SU-DHL-6 (cell line): ENCODE measurements at regions not wholly inside any gene's neighbourhood (a gene's known extent, or its start where the extent isn't known, plus 50 kb on each side); places are given as distances from the start of the nearest gene placed in this dataset.

Source experiments
- H2AFZ ChIP-seq: fragments of 200-600 bp; sonication (generic); 2 replicates; pipeline ENCODE4 v1.6.1; 2014; ENCODE audit warnings: low read depth, mild to moderate bottlenecking, moderate library complexity, mixed read lengths, antibody characterized with exemption, low read length; ENCODE audit not compliant: severe bottlenecking
- H3F3A ChIP-seq: fragments of 200-600 bp; shearing (Covaris generic); 2 replicates; pipeline ENCODE4 v1.6.0; 2016; ENCODE audit warnings: antibody characterized with exemption, mild to moderate bottlenecking; ENCODE audit not compliant: insufficient read depth
- H3K27ac ChIP-seq: fragments of 200-600 bp; sonication (generic); 2 replicates; pipeline ENCODE4 v1.5.1; 2016; ENCODE audit warnings: low read depth, mild to moderate bottlenecking, low read length, moderate library complexity, mixed read lengths
- H3K27me3 ChIP-seq: fragments of 200-600 bp; sonication (generic), shearing (Covaris generic); 2 replicates; pipeline ENCODE4 v1.6.0; 2014; ENCODE audit warnings: mild to moderate bottlenecking, low read length
- H3K36me3 ChIP-seq: fragments of 200-600 bp; sonication (generic); 2 replicates; pipeline ENCODE4 v1.6.1; 2014; ENCODE audit warnings: mild to moderate bottlenecking, low read length, mixed read lengths
- H3K4me2 ChIP-seq: fragments of 300-600, 200-600 bp; shearing (Covaris generic), sonication (generic); 2 replicates; pipeline ENCODE4 v1.6.0; 2014; ENCODE audit warnings: low read length, low read depth, mild to moderate bottlenecking; ENCODE audit not compliant: poor library complexity, severe bottlenecking
- H3K4me3 ChIP-seq: fragments of 200-600 bp; sonication (generic); 2 replicates; pipeline ENCODE4 v1.5.1; 2014; ENCODE audit warnings: antibody characterized with exemption, low read length, mild to moderate bottlenecking, mixed read lengths; ENCODE audit not compliant: insufficient read depth, poor library complexity, severe bottlenecking
- H3K79me2 ChIP-seq: fragments of 200-600 bp; sonication (generic); 2 replicates; pipeline ENCODE4 v1.6.1; 2014; ENCODE audit warnings: mild to moderate bottlenecking, low read length, moderate library complexity; ENCODE audit not compliant: insufficient read depth
- H3K9ac ChIP-seq: fragments of 200-600 bp; sonication (generic); 2 replicates; pipeline ENCODE4 v1.7.0; 2014; ENCODE audit warnings: mild to moderate bottlenecking, low read length
- H3K9me2 ChIP-seq: fragments of 200-600 bp; sonication (generic); replicated peaks from 2 replicates; pipeline ENCODE4 v1.6.1; 2014; ENCODE audit warnings: low read length; ENCODE audit not compliant: insufficient read depth
- H3K9me3 ChIP-seq: fragments of 200-600 bp; sonication (generic); 2 replicates; pipeline ENCODE4 v1.6.1; 2014; ENCODE audit warnings: low read length, mixed read lengths; ENCODE audit not compliant: insufficient read depth
- H4K20me1 ChIP-seq: fragments of 200-600 bp; sonication (generic); 2 replicates; pipeline ENCODE4 v1.6.1; 2014; ENCODE audit warnings: low read depth, mild to moderate bottlenecking, antibody characterized with exemption, low read length, moderate library complexity, mixed read lengths
- CTCF ChIP-seq: fragments of 200-600 bp; sonication (generic); IDR thresholded peaks from one replicate; pipeline ENCODE4 v1.5.1; 2017; ENCODE audit warnings: antibody characterized with exemption, mild to moderate bottlenecking, low read length, moderate library complexity; ENCODE audit not compliant: insufficient read depth, poor library complexity, severe bottlenecking
- EZH2phosphoT487 ChIP-seq: fragments of 200-600 bp; sonication (generic), shearing (Covaris generic); conservative IDR thresholded peaks from 2 replicates; pipeline ENCODE4 v1.6.1; 2018; ENCODE audit warnings: mild to moderate bottlenecking, antibody characterized with exemption, low read length, moderate library complexity, mixed read lengths

GRCh38 chr10:128880159-128880725 lies 586.8 kb upstream of the MGMT start:
- no peak overlapping the region for H3K4me3 ChIP-seq
- H3K27ac ChIP-seq = no peak overlapping the region
- TF ChIP-seq CTCF (no peak), EZH2phosphoT487 (no peak)
- no peak overlapping the region for H3K9ac ChIP-seq
- H3K27me3 ChIP-seq = no peaks in the 10 kb centered on the region
- no peaks in the 10 kb centered on the region for H3F3A ChIP-seq
- H2AFZ ChIP-seq = no peak overlapping the region
- H3K79me2 ChIP-seq = no peaks in the 10 kb centered on the region
- H3K4me2 ChIP-seq = no peak overlapping the region
- no peaks in the 10 kb centered on the region for H3K9me2 ChIP-seq
- H3K9me3 ChIP-seq = 0 out of 2 replicates have a peak, but pooled peaks cover under 1% of the 10 kb centered on the region
- no peaks in the 10 kb centered on the region for H3K36me3 ChIP-seq
- no peaks in the 10 kb centered on the region for H4K20me1 ChIP-seq

- no peak overlapping the region for H3K9ac ChIP-seq
- no peaks in the 10 kb centered on the region for H3F3A ChIP-seq
- H3K4me2 ChIP-seq = no peak overlapping the region
- H3K4me3 ChIP-seq = no peak overlapping the region
- H3K9me3 ChIP-seq = 0 out of 2 replicates have a peak, but pooled peaks cover 7% of the 10 kb centered on the region
- no peaks in the 10 kb centered on the region for H3K9me2 ChIP-seq
- no peak overlapping the region for H2AFZ ChIP-seq
- H4K20me1 ChIP-seq = no peaks in the 10 kb centered on the region
- H3K36me3 ChIP-seq = no peaks in the 10 kb centered on the region
- H3K79me2 ChIP-seq = no peaks in the 10 kb centered on the region
- H3K27me3 ChIP-seq = no peaks in the 10 kb centered on the region
- TF ChIP-seq EZH2phosphoT487 (no peak), CTCF (no peak)
- no peak overlapping the region for H3K27ac ChIP-seq
Measured at GRCh38 chr10:128881086-128881485, 586.0 kb upstream of the MGMT start.

- Histone ChIP-seq H3K9ac (no peak overlapping the region), H4K20me1 (no peaks in the 10 kb centered on the region), H3K27ac (no peak overlapping the region), H3K36me3 (no peaks in the 10 kb centered on the region), H3K9me3 (0 out of 2 replicates have a peak, but pooled peaks cover 7% of the 10 kb centered on the region), H3K9me2 (no peaks in the 10 kb centered on the region), H2AFZ (no peak overlapping the region), H3K4me2 (no peak overlapping the region), H3K4me3 (no peak overlapping the region), H3F3A (no peaks in the 10 kb centered on the region), H3K79me2 (no peaks in the 10 kb centered on the region), H3K27me3 (no peaks in the 10 kb centered on the region)
- TF ChIP-seq EZH2phosphoT487 = no peak
- no peak for TF ChIP-seq CTCF
Measured at GRCh38 chr10:128883231-128884032, 583.6 kb upstream of the MGMT start.
